CD4-positive, CD25-positive, alpha-beta regulatory T cell (primary cell): ENCODE measurements at regions not wholly inside any gene's neighbourhood (a gene's known extent, or its start where the extent isn't known, plus 50 kb on each side); places are given as distances from the start of the nearest gene placed in this dataset.

ENCODE experiments used
- ATAC-seq, 2 donors: fragments of 150-1000 bp; cut with Tn5 transposase; one replicate each; pipeline ENCODE4 v1.10.0; 2021; ENCODE audit warnings: low read depth in 2 of 2, moderate number of reproducible peaks in 2 of 2, moderate library complexity in 1 of 2
- DNase-seq, 3 donors: peaks; one replicate each; pipeline versions ENCODE4 v3.0.0 to v3.0.0-alpha.2; 2012 to 2022; ENCODE audit warnings: mixed read lengths in 1 of 3
- H3K27ac ChIP-seq: one replicate; pipeline ENCODE4 v1.7.0; 2013; ENCODE audit warnings: mild to moderate bottlenecking, low read length; ENCODE audit not compliant: insufficient read depth, poor library complexity, severe bottlenecking
- H3K27me3 ChIP-seq: one replicate; pipeline ENCODE4 v1.7.0; 2013; ENCODE audit warnings: low read length; ENCODE audit not compliant: control insufficient read depth, insufficient read depth
- H3K36me3 ChIP-seq: one replicate; pipeline ENCODE4 v1.7.0; 2013; ENCODE audit warnings: mild to moderate bottlenecking, low read length, moderate library complexity; ENCODE audit not compliant: control insufficient read depth, insufficient read depth
- H3K4me1 ChIP-seq: 2 replicates; pipeline ENCODE4 v1.7.0; 2013; ENCODE audit warnings: mild to moderate bottlenecking, low read length; ENCODE audit not compliant: insufficient read depth, control insufficient read depth, poor library complexity, severe bottlenecking
- H3K4me3 ChIP-seq: one replicate; pipeline ENCODE4 v1.7.0; 2013; ENCODE audit warnings: low read depth, mild to moderate bottlenecking, low read length, moderate library complexity
- H3K9me3 ChIP-seq, 2 experiments: 1 replicate in 1 of 2; 2 replicates in 1 of 2; pipeline ENCODE4 v1.7.0; 2013; ENCODE audit warnings: low read length in 2 of 2, mild to moderate bottlenecking in 1 of 2, moderate library complexity in 1 of 2; ENCODE audit not compliant: control insufficient read depth in 2 of 2
- H3K27ac Mint-ChIP-seq, 3 donors: one replicate each; pipeline ENCODE4 v1.8.0; 2020 to 2022; ENCODE audit warnings: mild to moderate bottlenecking in 3 of 3, mixed read lengths in 3 of 3, moderate library complexity in 2 of 3
- H3K27me3 Mint-ChIP-seq: one replicate; pipeline ENCODE4 v1.8.0; 2022; ENCODE audit warnings: mild to moderate bottlenecking, mixed read lengths
- H3K36me3 Mint-ChIP-seq: one replicate; pipeline ENCODE4 v1.8.0; 2020; ENCODE audit warnings: mixed read lengths
- H3K4me1 Mint-ChIP-seq, 4 donors: one replicate each; pipeline ENCODE4 v1.8.0; 2020 to 2022; ENCODE audit warnings: mixed read lengths in 4 of 4, mild to moderate bottlenecking in 1 of 4
- H3K4me3 Mint-ChIP-seq, 4 donors: one replicate each; pipeline ENCODE4 v1.8.0; 2020 to 2022; ENCODE audit warnings: mild to moderate bottlenecking in 4 of 4, mixed read lengths in 4 of 4, moderate library complexity in 3 of 4
- H3K9me3 Mint-ChIP-seq, 7 donors: one replicate each; pipeline ENCODE4 v1.8.0; 2020 to 2022; ENCODE audit warnings: mixed read lengths in 7 of 7, mild to moderate bottlenecking in 3 of 7, moderate library complexity in 2 of 7

DNA sequence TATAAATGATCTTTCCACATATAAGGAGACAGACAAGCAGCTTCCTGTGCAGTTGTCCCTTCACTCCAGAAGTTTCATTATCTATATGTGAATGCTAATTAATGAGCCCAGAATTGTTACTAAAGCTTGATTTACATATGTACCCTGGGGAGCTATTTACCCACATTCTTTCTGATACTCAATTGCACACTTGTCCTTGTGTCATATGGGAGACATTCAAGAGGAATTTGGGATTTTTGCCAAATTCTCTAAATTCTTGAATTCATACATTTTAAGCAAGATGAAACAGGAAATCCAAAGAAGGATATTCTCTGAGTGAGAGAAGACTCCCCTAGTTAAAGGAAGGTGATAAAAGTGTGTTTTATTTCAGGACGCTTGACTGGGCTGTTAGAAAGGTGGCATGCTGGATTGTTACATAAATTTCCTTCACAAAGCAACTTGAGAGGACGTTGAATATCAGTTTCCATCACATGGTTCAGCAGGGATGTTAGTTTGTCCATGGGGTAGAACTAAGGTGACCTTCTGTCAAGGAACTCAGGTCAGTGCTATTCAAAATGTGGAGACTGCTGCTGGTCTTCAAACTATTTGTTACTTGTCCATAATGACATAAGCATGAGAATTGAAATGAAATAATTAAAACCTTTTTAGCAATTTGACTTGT, 368.2 kb downstream of the IRS1 start:
- H3K9me3 ChIP-seq = no peaks in the 10 kb centered on the region
- Mint-ChIP-seq H3K4me1 (no peaks in the 10 kb centered on the region), H3K27ac (no peak overlapping the region), H3K4me3 (no peak overlapping the region), H3K36me3 (no peaks in the 10 kb centered on the region), H3K9me3 (no peaks in the 10 kb centered on the region), H3K27me3 (no peaks in the 10 kb centered on the region)
- DNase-seq = no peak
- H3K4me1 ChIP-seq = no peaks in the 10 kb centered on the region
- no peaks in the 10 kb centered on the region for H3K27me3 ChIP-seq
- H3K27ac ChIP-seq = no peak overlapping the region
- no peak for ATAC-seq
- no peaks in the 10 kb centered on the region for H3K36me3 ChIP-seq
- no peak overlapping the region for H3K4me3 ChIP-seq

DNA sequence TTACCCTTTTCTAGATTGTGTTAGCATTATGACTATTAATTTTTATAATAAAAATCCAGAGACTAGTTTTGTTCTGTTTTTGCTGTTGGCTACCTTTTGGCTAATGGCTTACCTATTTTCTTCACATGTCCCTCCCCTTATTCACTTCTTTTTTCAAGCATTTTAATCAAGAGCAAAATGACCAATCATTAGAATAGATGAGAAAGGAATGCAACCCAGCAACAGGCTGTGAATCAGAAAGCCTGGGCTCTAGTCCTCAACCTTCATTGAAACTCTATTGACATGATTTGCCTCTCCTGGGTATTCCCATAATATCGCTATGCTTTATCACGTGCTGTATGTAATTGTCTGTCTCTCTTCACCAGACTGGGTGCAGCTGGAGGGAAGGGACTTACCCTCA, 370.1 kb downstream of the IRS1 start:
- Histone ChIP-seq H3K4me3 (no peak overlapping the region), H3K27me3 (no peaks in the 10 kb centered on the region), H3K27ac (no peak overlapping the region), H3K36me3 (no peaks in the 10 kb centered on the region), H3K9me3 (no peaks in the 10 kb centered on the region), H3K4me1 (no peaks in the 10 kb centered on the region)
- no peak for ATAC-seq
- Mint-ChIP-seq H3K36me3 (no peaks in the 10 kb centered on the region), H3K4me1 (no peaks in the 10 kb centered on the region), H3K27ac (no peak overlapping the region), H3K9me3 (peaks cover 0 to 3% (median 0%) of the 10 kb centered on the region in 7 donors), H3K27me3 (peaks cover 9% of the 10 kb centered on the region), H3K4me3 (no peak overlapping the region)
- no peak for DNase-seq

DNA sequence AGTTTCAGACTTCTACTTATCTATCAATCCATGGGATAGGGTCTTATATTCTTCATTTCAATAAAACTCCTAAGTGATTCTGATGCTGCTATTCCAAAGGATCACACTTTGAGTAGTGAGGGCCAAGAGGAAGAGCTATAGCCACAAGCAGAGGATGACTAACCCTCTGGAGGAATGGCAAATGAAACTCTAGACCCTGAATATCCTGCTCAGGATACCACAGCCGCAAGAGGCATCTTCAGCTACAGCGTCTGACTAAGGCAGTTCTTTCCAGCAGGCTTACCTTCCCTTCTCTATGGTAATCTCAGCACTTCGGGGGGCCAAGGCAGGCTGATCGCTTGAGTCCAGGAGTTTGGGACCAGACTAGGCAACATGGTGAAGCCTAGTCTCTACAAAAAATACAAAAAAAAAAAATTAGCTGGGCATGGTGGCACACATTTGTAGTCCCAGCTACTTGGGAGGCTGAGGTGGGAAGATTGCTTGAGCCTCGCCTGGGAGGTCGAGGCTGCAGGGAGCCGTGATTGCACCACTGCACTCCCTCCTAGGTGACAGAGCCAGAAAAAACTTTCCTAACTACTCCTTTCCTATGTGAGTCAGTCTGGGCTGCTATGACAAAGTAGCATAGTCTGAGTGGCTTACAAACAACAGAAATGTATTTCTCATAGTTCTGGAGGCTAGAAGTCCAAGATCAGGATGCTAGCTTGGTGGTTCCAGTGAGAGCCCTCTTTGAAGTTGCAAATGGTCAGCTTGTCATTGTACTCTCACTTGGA, 371.9 kb downstream of the IRS1 start:
- no peak overlapping the region for H3K27ac ChIP-seq
- no peaks in the 10 kb centered on the region for H3K27me3 ChIP-seq
- peaks cover 10% of the 10 kb centered on the region for H3K27me3 Mint-ChIP-seq
- no peaks in the 10 kb centered on the region for H3K4me1 ChIP-seq
- no peak overlapping the region for H3K27ac Mint-ChIP-seq
- no peak for ATAC-seq
- H3K36me3 Mint-ChIP-seq = no peaks in the 10 kb centered on the region
- no peak overlapping the region for H3K4me3 ChIP-seq
- no peak for DNase-seq
- H3K4me3 Mint-ChIP-seq = no peak overlapping the region
- peaks cover 0 to 9% (median 7%) of the 10 kb centered on the region in 4 donors for H3K4me1 Mint-ChIP-seq
- H3K9me3 ChIP-seq = no peaks in the 10 kb centered on the region
- H3K36me3 ChIP-seq = no peaks in the 10 kb centered on the region
- H3K9me3 Mint-ChIP-seq = peaks cover 0 to 3% (median 0%) of the 10 kb centered on the region in 7 donors

DNA sequence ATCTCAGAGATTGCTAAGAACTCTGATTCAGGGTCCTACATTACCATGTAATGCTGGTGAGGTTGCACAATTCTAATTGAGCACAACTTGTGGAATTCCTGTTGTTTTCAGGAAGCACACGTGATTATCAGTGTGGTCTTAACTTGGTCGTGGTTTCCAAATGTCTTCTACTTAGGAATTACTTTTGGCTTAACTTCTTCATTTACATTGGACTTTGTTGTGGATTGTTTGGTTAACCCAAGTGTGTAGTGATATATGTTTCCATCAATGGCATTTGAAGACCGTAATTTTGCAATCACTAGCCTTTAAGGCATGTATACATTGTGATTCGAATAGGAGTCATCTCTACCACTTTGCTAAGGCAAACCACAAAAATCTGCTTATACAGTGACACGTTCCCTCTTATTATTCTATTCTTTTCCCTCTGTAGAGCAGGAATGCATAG, 373.3 kb downstream of the IRS1 start:
- Mint-ChIP-seq H3K36me3 (no peaks in the 10 kb centered on the region), H3K27me3 (peaks cover 10% of the 10 kb centered on the region), H3K4me3 (no peak overlapping the region), H3K4me1 (peaks cover 0 to 9% (median 7%) of the 10 kb centered on the region in 4 donors), H3K9me3 (peaks cover 0 to 3% (median 0%) of the 10 kb centered on the region in 7 donors), H3K27ac (no peak overlapping the region)
- ATAC-seq (no peak), DNase-seq (no peak)
- Histone ChIP-seq H3K4me3 (no peak overlapping the region), H3K9me3 (no peaks in the 10 kb centered on the region), H3K4me1 (no peaks in the 10 kb centered on the region), H3K27me3 (no peaks in the 10 kb centered on the region), H3K27ac (no peak overlapping the region), H3K36me3 (no peaks in the 10 kb centered on the region)

DNA sequence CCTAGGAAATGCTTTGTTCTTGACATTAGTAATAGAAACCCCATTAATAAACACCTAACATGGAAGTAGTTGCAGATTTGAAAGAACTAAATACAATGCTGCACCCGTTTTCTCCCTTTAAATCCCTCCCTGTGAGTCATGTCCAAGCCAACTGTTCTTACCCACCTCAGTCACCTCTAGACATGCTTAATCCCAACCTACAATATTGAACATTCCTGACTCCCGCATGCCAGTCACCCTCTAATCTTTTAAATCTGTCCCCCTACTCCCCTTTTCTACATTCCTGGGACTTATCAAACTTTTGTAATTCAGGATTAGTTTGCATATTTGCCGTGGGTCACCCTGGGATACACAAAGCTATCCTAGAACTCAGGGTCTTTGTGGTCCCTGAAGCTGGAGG, 374.6 kb downstream of the IRS1 start:
- Mint-ChIP-seq H3K4me3 (no peak overlapping the region), H3K36me3 (no peaks in the 10 kb centered on the region), H3K27me3 (peaks cover 10% of the 10 kb centered on the region), H3K4me1 (peaks cover 0 to 9% (median 7%) of the 10 kb centered on the region in 4 donors), H3K9me3 (peaks cover 0 to 3% (median 0%) of the 10 kb centered on the region in 7 donors), H3K27ac (no peak overlapping the region)
- no peaks in the 10 kb centered on the region for H3K4me1 ChIP-seq
- no peaks in the 10 kb centered on the region for H3K36me3 ChIP-seq
- no peak overlapping the region for H3K27ac ChIP-seq
- DNase-seq (no peak), ATAC-seq (no peak)
- no peaks in the 10 kb centered on the region for H3K27me3 ChIP-seq
- H3K4me3 ChIP-seq = no peak overlapping the region
- H3K9me3 ChIP-seq = no peaks in the 10 kb centered on the region

DNA sequence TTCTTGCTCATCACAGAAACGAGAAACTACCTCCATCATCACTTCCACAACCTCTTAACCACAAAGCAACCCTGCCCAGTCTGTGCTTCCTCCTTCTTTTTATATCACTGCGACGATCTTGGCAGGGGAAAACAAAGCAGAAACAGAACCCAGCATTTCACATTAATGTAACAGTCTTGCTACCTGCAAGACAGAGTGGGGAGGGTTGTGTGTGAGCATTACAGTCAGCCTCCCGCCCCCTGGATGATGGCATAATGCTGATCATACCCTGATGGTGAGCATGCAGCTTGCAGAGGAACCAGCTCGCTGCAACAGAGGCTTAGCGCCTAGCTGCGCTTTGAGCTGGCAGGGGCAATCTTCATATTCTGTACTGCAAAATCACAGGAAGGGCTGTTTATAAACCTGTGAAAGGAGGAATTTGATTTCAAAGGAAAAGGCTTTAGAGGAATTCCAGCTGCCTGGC, 376.1 kb downstream of the IRS1 start:
- no peak overlapping the region for H3K4me3 ChIP-seq

DNA sequence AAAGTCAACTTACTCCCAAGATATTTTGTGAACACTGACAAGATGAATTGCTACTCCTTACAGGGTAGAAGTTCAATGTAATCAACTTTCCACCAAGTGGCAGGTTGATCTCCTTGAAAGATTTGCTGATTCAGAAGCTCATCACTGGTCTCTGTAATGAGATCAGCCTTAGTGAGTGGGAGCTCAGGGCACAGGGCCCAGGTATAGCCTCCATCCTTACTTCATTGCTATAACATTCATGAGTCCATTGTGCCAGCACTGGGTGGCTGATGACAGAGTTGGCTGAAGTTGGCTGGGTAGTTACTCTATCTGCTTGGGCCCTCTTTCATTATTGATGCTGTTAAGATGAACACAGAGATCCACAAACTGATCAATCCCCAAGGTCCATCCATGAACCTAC, 379.0 kb downstream of the IRS1 start:
- peaks cover 10% of the 10 kb centered on the region for H3K27me3 Mint-ChIP-seq
- H3K27ac ChIP-seq = no peak overlapping the region
- no peaks in the 10 kb centered on the region for H3K27me3 ChIP-seq
- no peak overlapping the region for H3K4me3 ChIP-seq
- no peaks in the 10 kb centered on the region for H3K36me3 Mint-ChIP-seq
- H3K36me3 ChIP-seq = no peaks in the 10 kb centered on the region
- DNase-seq = no peak
- H3K27ac Mint-ChIP-seq = no peak overlapping the region
- no peak for ATAC-seq
- H3K9me3 Mint-ChIP-seq = peaks cover 0 to 3% (median 0%) of the 10 kb centered on the region in 7 donors
- H3K4me1 ChIP-seq = no peaks in the 10 kb centered on the region
- H3K9me3 ChIP-seq = no peaks in the 10 kb centered on the region
- H3K4me3 Mint-ChIP-seq = no peak overlapping the region
- peaks cover 0 to 9% (median 7%) of the 10 kb centered on the region in 4 donors for H3K4me1 Mint-ChIP-seq

More for the DNA sequence above, 376.1 kb downstream of the IRS1 start:
- Histone ChIP-seq H3K27me3 (no peaks in the 10 kb centered on the region), H3K9me3 (no peaks in the 10 kb centered on the region), H3K4me1 (no peaks in the 10 kb centered on the region), H3K27ac (no peak overlapping the region), H3K36me3 (no peaks in the 10 kb centered on the region)
- Mint-ChIP-seq H3K36me3 (no peaks in the 10 kb centered on the region), H3K27me3 (peaks cover 10% of the 10 kb centered on the region), H3K9me3 (peaks cover 0 to 3% (median 0%) of the 10 kb centered on the region in 7 donors), H3K27ac (peak overlapping the region in 1 of 3 donors; percentile 0), H3K4me3 (peak overlapping the region in 2 of 4 donors; percentile 36 to 63), H3K4me1 (peaks cover 0 to 9% (median 7%) of the 10 kb centered on the region in 4 donors)
- ATAC-seq = peak; percentile 48 to 68
- peak in 2 of 3 donors; percentile 10 to 45 for DNase-seq
